ENCODE measurements at regions not wholly inside any gene's neighbourhood (a gene's known extent, or its start where the extent isn't known, plus 50 kb on each side); places are given as distances from the start of the nearest gene placed in this dataset.

DNA sequence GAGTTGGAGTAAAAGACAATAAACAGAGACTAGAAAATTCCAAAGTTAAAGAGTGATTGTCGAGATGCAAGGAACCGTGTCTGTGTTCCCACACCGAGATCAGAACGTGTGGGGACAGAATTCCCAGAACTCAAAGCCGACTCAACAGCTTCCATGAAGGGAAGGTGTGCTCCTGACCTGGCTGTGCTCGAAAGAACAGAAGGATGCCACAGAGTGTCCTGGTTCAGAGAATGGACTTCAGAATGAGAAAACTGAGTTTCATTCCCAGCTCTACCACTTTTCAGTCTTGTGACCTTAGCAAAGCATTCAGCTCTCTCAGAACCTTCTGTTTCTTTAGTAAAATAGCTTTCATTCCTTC lies 420.0 kb upstream of the SLC30A5 start:
- peaks cover 0 to 3% of the 10 kb centered on the region in 2 donors for H3K4me1 ChIP-seq (ENCODE audit: control insufficient read depth in 1 of 2, insufficient read depth in 2 of 2, low read length in 2 of 2)
- no peaks in the 10 kb centered on the region for H3K27me3 ChIP-seq (ENCODE audit: control insufficient read depth in 2 of 2, insufficient read depth in 2 of 2, low read length in 2 of 2)
- H3K79me2 ChIP-seq (ENCODE audit: insufficient read depth, low read length), result no peaks in the 10 kb centered on the region
- H3K4me2 ChIP-seq (replicated peaks; ENCODE audit: extremely low read depth, low read length, poor library complexity, severe bottlenecking), result no peak overlapping the region
- no peaks in the 10 kb centered on the region for H3K36me3 Mint-ChIP-seq
- 95% methylated on average over 6 of the region's 6 CpGs for WGBS (ENCODE audit: insufficient coverage)
- intact Hi-C loops (cut with micrococcal nuclease), result no loop called here
- no peak overlapping the region for H3K4me3 ChIP-seq (replicated peaks in 1 of 3; ENCODE audit: low read depth in 2 of 3, low read length in 3 of 3)
- no peaks in the 10 kb centered on the region for H3K9me3 Mint-ChIP-seq
- DNase-seq, result no peak
- peaks cover 26% of the 10 kb centered on the region for H3K4me1 Mint-ChIP-seq
- H3K36me3 ChIP-seq (replicated peaks in 1 of 2; ENCODE audit: control insufficient read depth in 1 of 2, insufficient read depth in 2 of 2, low read length in 2 of 2), result no peaks in the 10 kb centered on the region
- peaks cover 0 to 2% (median 0%) of the 10 kb centered on the region in 3 donors for H3K27me3 Mint-ChIP-seq (ENCODE audit: low read depth in 3 of 3)
- no peaks in the 10 kb centered on the region for H3K9me3 ChIP-seq (replicated peaks in 1 of 2; ENCODE audit: control insufficient read depth in 1 of 2, insufficient read depth in 1 of 2, low read length in 2 of 2)
- no peak overlapping the region for H3K4me3 Mint-ChIP-seq
- H3K27ac Mint-ChIP-seq, result peak overlapping the region in 1 of 7 donors; percentile 16
- H2AFZ ChIP-seq (ENCODE audit: insufficient read depth, low read depth, low read length, poor library complexity, severe bottlenecking), result no peak overlapping the region
- no peak for TF ChIP-seq CTCF (IDR thresholded peaks at IDR 0.05)
- H3K9ac ChIP-seq (ENCODE audit: insufficient read depth, low read length, poor library complexity, severe bottlenecking), result no peak overlapping the region
- H4K20me1 ChIP-seq (ENCODE audit: insufficient read depth, low read length), result no peaks in the 10 kb centered on the region
- H3K27ac ChIP-seq (ENCODE audit: low read depth in 1 of 2, low read length in 2 of 2), result no peak overlapping the region

- Histone ChIP-seq H3K4me2 (replicated peaks; ENCODE audit: extremely low read depth, low read length, poor library complexity, severe bottlenecking) (no peak overlapping the region), H3K79me2 (ENCODE audit: insufficient read depth, low read length) (no peaks in the 10 kb centered on the region), H2AFZ (ENCODE audit: insufficient read depth, low read depth, low read length, poor library complexity, severe bottlenecking) (no peak overlapping the region), H4K20me1 (ENCODE audit: insufficient read depth, low read length) (no peaks in the 10 kb centered on the region), H3K9ac (ENCODE audit: insufficient read depth, low read length, poor library complexity, severe bottlenecking) (no peak overlapping the region), H3K36me3 (replicated peaks in 1 of 2; ENCODE audit: control insufficient read depth in 1 of 2, insufficient read depth in 2 of 2, low read length in 2 of 2) (no peaks in the 10 kb centered on the region), H3K27ac (ENCODE audit: low read depth in 1 of 2, low read length in 2 of 2) (no peak overlapping the region), H3K9me3 (replicated peaks in 1 of 2; ENCODE audit: control insufficient read depth in 1 of 2, insufficient read depth in 1 of 2, low read length in 2 of 2) (no peaks in the 10 kb centered on the region), H3K27me3 (ENCODE audit: control insufficient read depth in 2 of 2, insufficient read depth in 2 of 2, low read length in 2 of 2) (no peaks in the 10 kb centered on the region), H3K4me3 (replicated peaks in 1 of 3; ENCODE audit: low read depth in 2 of 3, low read length in 3 of 3) (no peak overlapping the region), H3K4me1 (ENCODE audit: control insufficient read depth in 1 of 2, insufficient read depth in 2 of 2, low read length in 2 of 2) (no peaks in the 10 kb centered on the region)
- Mint-ChIP-seq H3K36me3 (no peaks in the 10 kb centered on the region), H3K27ac (no peak overlapping the region), H3K4me3 (no peak overlapping the region), H3K4me1 (peaks cover 5% of the 10 kb centered on the region), H3K9me3 (peaks cover 0 to 2% (median 0%) of the 10 kb centered on the region in 7 donors), H3K27me3 (ENCODE audit: low read depth in 3 of 3) (peaks cover 1 to 5% (median 2%) of the 10 kb centered on the region in 3 donors)
- intact Hi-C loops (cut with micrococcal nuclease), result no loop called here
- no peak for DNase-seq
- whole genome bisulfite sequencing (ENCODE audit: insufficient coverage), result 100% methylated on average over 1 of the region's 1 CpG
- TF ChIP-seq CTCF (IDR thresholded peaks at IDR 0.05), result no peak
Observed at GRCh38 chr5:68679041-68679440, 414.8 kb upstream of the SLC30A5 start.

Measured in CD14-positive monocyte (primary cell).